Thyroid gland (tissue), 4 donors: ENCODE measurements at regions not wholly inside any gene's neighbourhood (a gene's known extent, or its start where the extent isn't known, plus 50 kb on each side); places are given as distances from the start of the nearest gene placed in this dataset.

ENCODE experiments used
- CTCF ChIP-seq, 6 experiments: fragments of 200-600 bp in 3 of 6; fragments of 450-650 bp in 3 of 6; sonication (generic) in 3 of 6; IDR thresholded peaks; one replicate each; pipeline ENCODE4 v1.5.1; 2016 to 2019; ENCODE audit warnings: antibody characterized with exemption in 6 of 6, mild to moderate bottlenecking in 2 of 6, inconsistent platforms in 1 of 6, moderate library complexity in 1 of 6
- POLR2A ChIP-seq, 2 donors: fragments of 450-650 bp; IDR thresholded peaks; one replicate each; pipeline ENCODE4 v1.6.1; 2017; ENCODE audit warnings: antibody characterized with exemption in 2 of 2, mild to moderate bottlenecking in 2 of 2, moderate library complexity in 1 of 2

- TF ChIP-seq POLR2A (IDR thresholded peaks at IDR 0.05) (no peak), CTCF (IDR thresholded peaks at IDR 0.05) (no peak)
These were observed 502.8 kb downstream of the REEP3 start for GRCh38 chr10:64023926-64024470.
